ENCODE measurements at regions not wholly inside any gene's neighbourhood (a gene's known extent, or its start where the extent isn't known, plus 50 kb on each side); places are given as distances from the start of the nearest gene placed in this dataset.

DNA sequence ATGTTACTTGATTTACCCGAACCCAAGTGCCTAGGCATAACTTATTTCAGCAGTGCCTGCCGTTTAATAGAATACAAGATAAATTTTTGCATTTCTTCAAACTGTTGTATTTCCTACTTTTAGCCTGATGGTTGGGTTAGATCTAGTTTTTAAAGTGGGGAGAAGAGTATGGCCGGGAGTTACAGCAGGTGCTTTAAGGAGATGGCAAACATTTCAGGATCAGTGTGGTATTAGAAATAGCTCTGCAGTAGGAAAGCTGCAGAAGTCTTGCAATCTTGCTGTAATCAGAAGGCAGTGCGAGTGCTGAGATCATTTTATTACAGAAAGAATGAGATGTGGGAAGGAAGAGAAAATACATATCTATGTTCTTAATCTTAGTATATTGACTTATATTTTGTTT, 977.8 kb upstream of the TENM3 start:
- H3K36me3 ChIP-seq = no peaks in the 10 kb centered on the region
- TF ChIP-seq, protein P1, sequence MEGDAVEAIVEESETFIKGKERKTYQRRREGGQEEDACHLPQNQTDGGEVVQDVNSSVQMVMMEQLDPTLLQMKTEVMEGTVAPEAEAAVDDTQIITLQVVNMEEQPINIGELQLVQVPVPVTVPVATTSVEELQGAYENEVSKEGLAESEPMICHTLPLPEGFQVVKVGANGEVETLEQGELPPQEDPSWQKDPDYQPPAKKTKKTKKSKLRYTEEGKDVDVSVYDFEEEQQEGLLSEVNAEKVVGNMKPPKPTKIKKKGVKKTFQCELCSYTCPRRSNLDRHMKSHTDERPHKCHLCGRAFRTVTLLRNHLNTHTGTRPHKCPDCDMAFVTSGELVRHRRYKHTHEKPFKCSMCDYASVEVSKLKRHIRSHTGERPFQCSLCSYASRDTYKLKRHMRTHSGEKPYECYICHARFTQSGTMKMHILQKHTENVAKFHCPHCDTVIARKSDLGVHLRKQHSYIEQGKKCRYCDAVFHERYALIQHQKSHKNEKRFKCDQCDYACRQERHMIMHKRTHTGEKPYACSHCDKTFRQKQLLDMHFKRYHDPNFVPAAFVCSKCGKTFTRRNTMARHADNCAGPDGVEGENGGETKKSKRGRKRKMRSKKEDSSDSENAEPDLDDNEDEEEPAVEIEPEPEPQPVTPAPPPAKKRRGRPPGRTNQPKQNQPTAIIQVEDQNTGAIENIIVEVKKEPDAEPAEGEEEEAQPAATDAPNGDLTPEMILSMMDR (IDR thresholded peaks at IDR 0.05) = no peak
- no peaks in the 10 kb centered on the region for H3K9me3 ChIP-seq

DNA sequence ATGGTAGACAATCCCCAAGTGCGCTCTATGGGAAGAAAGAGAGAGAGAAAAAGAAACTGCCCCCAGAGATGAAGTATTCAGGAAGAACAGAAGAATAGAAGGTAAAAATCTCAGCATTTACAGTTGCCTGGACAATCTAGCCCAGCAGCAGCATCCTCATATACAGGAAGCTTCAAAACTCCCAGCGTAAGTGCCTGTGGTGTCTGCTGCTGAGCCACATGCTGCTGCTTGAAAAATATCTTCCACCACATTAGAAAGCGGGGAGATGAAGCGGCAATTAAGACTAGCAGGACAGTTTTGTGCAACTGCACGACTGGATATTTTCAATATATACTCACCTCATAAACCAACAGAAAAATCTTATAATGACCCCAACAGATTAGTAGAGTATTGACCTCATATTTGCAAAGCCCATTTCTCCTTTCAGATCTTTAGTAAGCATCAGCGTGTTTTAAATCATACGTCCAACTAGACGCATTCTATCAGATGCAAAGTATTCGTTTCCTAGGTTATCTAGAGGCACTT, 972.0 kb upstream of the TENM3 start:
- TF ChIP-seq, protein P1 (IDR thresholded peaks at IDR 0.05) = no peak
- no peaks in the 10 kb centered on the region for H3K36me3 ChIP-seq
- H3K9me3 ChIP-seq = no peaks in the 10 kb centered on the region
- H3K4me3 ChIP-seq (ENCODE audit: low read depth in 1 of 2, low read length in 1 of 2) = no peak overlapping the region
- H3K4me1 ChIP-seq (ENCODE audit: control insufficient read depth in 1 of 2, insufficient read depth in 1 of 2, low read depth in 1 of 2, low read length in 1 of 2) = no peaks in the 10 kb centered on the region
- no peaks in the 10 kb centered on the region for H3K27me3 ChIP-seq
- H3K27ac ChIP-seq = no peak overlapping the region

More for the DNA sequence above, 977.8 kb upstream of the TENM3 start:
- no peak overlapping the region for H3K27ac ChIP-seq
- no peaks in the 10 kb centered on the region for H3K27me3 ChIP-seq
- no peak overlapping the region for H3K4me3 ChIP-seq (ENCODE audit: low read depth in 1 of 2, low read length in 1 of 2)
- no peaks in the 10 kb centered on the region for H3K4me1 ChIP-seq (ENCODE audit: control insufficient read depth in 1 of 2, insufficient read depth in 1 of 2, low read depth in 1 of 2, low read length in 1 of 2)

DNA sequence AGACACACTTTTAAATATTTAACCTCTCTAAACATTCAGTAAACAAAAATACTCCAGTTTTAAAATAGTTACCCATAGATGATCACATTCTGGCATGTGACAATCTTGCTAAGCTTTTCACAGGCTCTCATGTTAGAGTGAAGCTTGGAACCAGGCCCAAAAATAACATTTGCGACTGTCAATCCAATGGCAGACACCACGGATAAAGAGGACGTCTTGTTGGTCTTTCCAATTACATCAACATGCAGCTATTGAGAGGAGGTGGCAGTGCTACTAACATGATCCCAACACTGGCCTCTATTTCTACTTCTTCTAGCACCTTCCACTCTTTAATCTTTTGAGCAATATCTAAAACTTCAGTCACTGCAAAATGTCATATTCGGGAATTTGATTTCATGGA, 970.8 kb upstream of the TENM3 start:
- Histone ChIP-seq H3K27me3 (no peaks in the 10 kb centered on the region), H3K9me3 (no peaks in the 10 kb centered on the region), H3K27ac (no peak overlapping the region), H3K36me3 (no peaks in the 10 kb centered on the region), H3K4me1 (ENCODE audit: control insufficient read depth in 1 of 2, insufficient read depth in 1 of 2, low read depth in 1 of 2, low read length in 1 of 2) (no peaks in the 10 kb centered on the region), H3K4me3 (ENCODE audit: low read depth in 1 of 2, low read length in 1 of 2) (no peak overlapping the region)
- TF ChIP-seq, protein P1 (IDR thresholded peaks at IDR 0.05) = no peak

DNA sequence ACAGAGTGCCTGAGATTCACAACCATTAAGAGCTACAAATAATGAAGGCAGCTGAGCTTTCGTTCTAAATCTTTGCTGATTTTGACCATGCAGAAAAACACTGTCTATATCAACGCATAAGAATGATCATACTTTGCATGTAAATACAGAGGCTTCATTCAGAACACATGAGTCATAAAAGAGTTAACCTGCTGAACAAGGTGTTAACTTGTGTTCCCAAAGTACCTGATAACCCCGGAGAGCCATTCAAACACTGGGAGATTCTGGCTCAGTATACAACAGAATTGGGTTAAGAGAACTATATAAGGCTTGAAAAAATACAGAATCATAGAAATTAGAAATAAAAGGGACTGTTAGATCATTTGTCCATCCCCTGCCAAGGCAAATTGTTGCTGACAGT, 964.3 kb upstream of the TENM3 start:
- Histone ChIP-seq H3K36me3 (no peaks in the 10 kb centered on the region), H3K4me3 (ENCODE audit: low read depth in 1 of 2, low read length in 1 of 2) (no peak overlapping the region), H3K27me3 (no peaks in the 10 kb centered on the region), H3K4me1 (ENCODE audit: control insufficient read depth in 1 of 2, insufficient read depth in 1 of 2, low read depth in 1 of 2, low read length in 1 of 2) (no peaks in the 10 kb centered on the region), H3K27ac (no peak overlapping the region), H3K9me3 (no peaks in the 10 kb centered on the region)
- TF ChIP-seq, protein P1 (IDR thresholded peaks at IDR 0.05) = no peak

DNA sequence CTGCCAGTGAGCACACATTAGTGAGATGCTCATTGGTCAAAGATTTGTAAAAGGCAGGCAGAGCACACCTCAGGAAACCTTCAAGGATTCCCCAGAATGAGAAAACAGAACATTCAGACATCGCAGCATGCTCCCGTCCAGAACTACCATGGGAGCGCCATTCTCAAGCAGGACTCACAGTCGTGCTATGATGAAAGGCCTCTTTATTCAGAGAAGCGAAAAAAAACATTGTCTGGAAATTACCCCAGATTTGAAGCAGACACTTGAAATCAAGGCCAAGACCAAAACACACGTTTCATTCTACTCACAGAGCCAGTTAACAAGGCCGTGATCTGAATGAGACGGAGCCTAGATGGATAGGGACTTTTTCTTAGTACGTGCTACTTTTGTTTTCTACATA, 961.8 kb upstream of the TENM3 start:
- TF ChIP-seq, protein P1 (IDR thresholded peaks at IDR 0.05) = no peak
- Histone ChIP-seq H3K27me3 (no peaks in the 10 kb centered on the region), H3K9me3 (no peaks in the 10 kb centered on the region), H3K36me3 (no peaks in the 10 kb centered on the region), H3K27ac (no peak overlapping the region), H3K4me3 (ENCODE audit: low read depth in 1 of 2, low read length in 1 of 2) (no peak overlapping the region), H3K4me1 (ENCODE audit: control insufficient read depth in 1 of 2, insufficient read depth in 1 of 2, low read depth in 1 of 2, low read length in 1 of 2) (no peaks in the 10 kb centered on the region)

DNA sequence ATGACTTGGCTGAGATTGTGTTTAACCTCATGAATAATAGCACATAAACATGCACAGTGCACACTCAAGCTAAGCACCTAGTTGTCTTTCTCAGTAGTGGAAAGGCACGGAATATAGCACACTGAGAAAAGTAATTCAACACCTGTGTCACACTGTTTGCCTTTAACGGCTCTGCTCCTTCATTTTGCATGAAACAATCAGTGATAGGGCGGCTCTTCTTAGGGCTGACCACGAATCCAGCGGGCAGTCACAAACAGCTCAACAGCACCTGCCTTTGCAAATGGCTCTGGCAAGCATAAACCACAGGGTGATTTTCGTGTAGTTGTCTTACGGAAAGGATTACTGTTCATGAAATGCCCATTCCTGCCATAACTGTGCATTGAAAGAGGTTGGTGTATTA, 954.0 kb upstream of the TENM3 start:
- H3K4me3 ChIP-seq (ENCODE audit: low read depth in 1 of 2, low read length in 1 of 2) = no peak overlapping the region
- H3K4me1 ChIP-seq (ENCODE audit: control insufficient read depth in 1 of 2, insufficient read depth in 1 of 2, low read depth in 1 of 2, low read length in 1 of 2) = no peaks in the 10 kb centered on the region
- TF ChIP-seq, protein P1 (IDR thresholded peaks at IDR 0.05) = no peak
- H3K9me3 ChIP-seq = no peaks in the 10 kb centered on the region
- H3K27me3 ChIP-seq = no peaks in the 10 kb centered on the region
- H3K36me3 ChIP-seq = no peaks in the 10 kb centered on the region
- no peak overlapping the region for H3K27ac ChIP-seq
